Prostate gland (tissue), 2 donors: ENCODE measurements at regions not wholly inside any gene's neighbourhood (a gene's known extent, or its start where the extent isn't known, plus 50 kb on each side); places are given as distances from the start of the nearest gene placed in this dataset.

Experiments used
- POLR2A ChIP-seq: fragments of 450-650 bp; IDR thresholded peaks from one replicate; pipeline ENCODE4 v1.6.1; 2016; ENCODE audit warnings: antibody characterized with exemption, mild to moderate bottlenecking
- TF ChIP-seq, protein P1 (sequence below), 4 experiments: fragments of 200-600 bp in 2 of 4; fragments of 450-650 bp in 2 of 4; sonication (generic) in 2 of 4; IDR thresholded peaks; 1 replicate in 3 of 4; 2 replicates in 1 of 4; pipeline ENCODE4 v1.5.1; 2016 to 2019; ENCODE audit warnings: antibody characterized with exemption in 4 of 4, mild to moderate bottlenecking in 2 of 4, moderate library complexity in 2 of 4

- TF ChIP-seq, protein P1, sequence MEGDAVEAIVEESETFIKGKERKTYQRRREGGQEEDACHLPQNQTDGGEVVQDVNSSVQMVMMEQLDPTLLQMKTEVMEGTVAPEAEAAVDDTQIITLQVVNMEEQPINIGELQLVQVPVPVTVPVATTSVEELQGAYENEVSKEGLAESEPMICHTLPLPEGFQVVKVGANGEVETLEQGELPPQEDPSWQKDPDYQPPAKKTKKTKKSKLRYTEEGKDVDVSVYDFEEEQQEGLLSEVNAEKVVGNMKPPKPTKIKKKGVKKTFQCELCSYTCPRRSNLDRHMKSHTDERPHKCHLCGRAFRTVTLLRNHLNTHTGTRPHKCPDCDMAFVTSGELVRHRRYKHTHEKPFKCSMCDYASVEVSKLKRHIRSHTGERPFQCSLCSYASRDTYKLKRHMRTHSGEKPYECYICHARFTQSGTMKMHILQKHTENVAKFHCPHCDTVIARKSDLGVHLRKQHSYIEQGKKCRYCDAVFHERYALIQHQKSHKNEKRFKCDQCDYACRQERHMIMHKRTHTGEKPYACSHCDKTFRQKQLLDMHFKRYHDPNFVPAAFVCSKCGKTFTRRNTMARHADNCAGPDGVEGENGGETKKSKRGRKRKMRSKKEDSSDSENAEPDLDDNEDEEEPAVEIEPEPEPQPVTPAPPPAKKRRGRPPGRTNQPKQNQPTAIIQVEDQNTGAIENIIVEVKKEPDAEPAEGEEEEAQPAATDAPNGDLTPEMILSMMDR (IDR thresholded peaks at IDR 0.05), result no peak
- no peak for TF ChIP-seq POLR2A
These were observed 213.9 kb upstream of the UMPS start for GRCh38 chr3:124516333-124516732.
